Fibroblast of lung (primary cell): ENCODE measurements at regions not wholly inside any gene's neighbourhood (a gene's known extent, or its start where the extent isn't known, plus 50 kb on each side); places are given as distances from the start of the nearest gene placed in this dataset.

Experiments used
- DNase-seq, 2 donors: peaks; one replicate each; pipeline versions ENCODE4 v3.0.0 to v3.0.0-alpha.2; 2010; ENCODE audit warnings: low read depth in 2 of 2
- H2AFZ ChIP-seq: 2 replicates; pipeline ENCODE4 v1.5.1; 2012; ENCODE audit warnings: low read length, control low read depth, inconsistent platforms
- H3K27ac ChIP-seq: 2 replicates; pipeline ENCODE4 v1.5.1; 2011; ENCODE audit warnings: low read length, control low read depth; ENCODE audit not compliant: insufficient read depth
- H3K27me3 ChIP-seq: 2 replicates; pipeline ENCODE4 v1.5.1; 2011; ENCODE audit warnings: mild to moderate bottlenecking, low read length; ENCODE audit not compliant: control insufficient read depth, insufficient read depth
- H3K36me3 ChIP-seq: 2 replicates; pipeline ENCODE4 v1.5.1; 2011; ENCODE audit warnings: low read length; ENCODE audit not compliant: control insufficient read depth, insufficient read depth
- H3K4me1 ChIP-seq: 2 replicates; pipeline ENCODE4 v1.5.1; 2011; ENCODE audit warnings: low read length; ENCODE audit not compliant: control insufficient read depth, insufficient read depth; ENCODE audit errors: extremely low read depth
- H3K4me2 ChIP-seq: 2 replicates; pipeline ENCODE4 v1.5.1; 2011; ENCODE audit warnings: low read length, control low read depth; ENCODE audit not compliant: insufficient read depth; ENCODE audit errors: extremely low read depth
- H3K4me3 ChIP-seq, 4 experiments: fragments of 200-600 bp in 1 of 4; sonication (generic) in 1 of 4; replicated peaks in 1 of 4; 2 replicates each; pipeline ENCODE4 v1.5.1; 2011 to 2016; ENCODE audit warnings: low read length in 4 of 4, low read depth in 3 of 4, mild to moderate bottlenecking in 3 of 4, control low read depth in 2 of 4, inconsistent platforms in 1 of 4, mixed read lengths in 1 of 4; ENCODE audit not compliant: insufficient read depth in 1 of 4; ENCODE audit errors: control extremely low read depth in 1 of 4
- H3K79me2 ChIP-seq: 2 replicates; pipeline ENCODE4 v1.5.1; 2012; ENCODE audit warnings: mild to moderate bottlenecking, low read length, inconsistent platforms; ENCODE audit not compliant: control insufficient read depth, insufficient read depth
- H3K9ac ChIP-seq: 2 replicates; pipeline ENCODE4 v1.5.1; 2011; ENCODE audit warnings: mild to moderate bottlenecking, low read length, control low read depth; ENCODE audit not compliant: insufficient read depth
- H3K9me3 ChIP-seq: 2 replicates; pipeline ENCODE4 v1.5.1; 2012; ENCODE audit warnings: low read depth, low read length; ENCODE audit not compliant: control insufficient read depth, insufficient read depth
- H4K20me1 ChIP-seq: 2 replicates; pipeline ENCODE4 v1.5.1; 2011; ENCODE audit warnings: low read length; ENCODE audit not compliant: control insufficient read depth, insufficient read depth; ENCODE audit errors: extremely low read depth
- CTCF ChIP-seq, 2 donors: IDR thresholded peaks in 1 of 2; conservative IDR thresholded peaks in 1 of 2; 1 replicate in 1 of 2; 2 replicates in 1 of 2; pipeline ENCODE4 v1.5.1; 2011 to 2012; ENCODE audit warnings: low read length in 2 of 2, control low read depth in 1 of 2, inconsistent platforms in 1 of 2, low read depth in 1 of 2, mild to moderate bottlenecking in 1 of 2
- EZH2 ChIP-seq: IDR thresholded peaks from 2 replicates; pipeline ENCODE4 v1.5.1; 2012; ENCODE audit warnings: low read length, control low read depth, mild to moderate bottlenecking; ENCODE audit errors: missing control alignments

GRCh38 chrX:45777366-45777765 is 576.7 kb upstream of the DIPK2B start:
- Histone ChIP-seq H4K20me1 (no peaks in the 10 kb centered on the region), H3K79me2 (peaks cover 90% of the 10 kb centered on the region), H3K4me3 (no peak overlapping the region), H3K4me1 (peaks cover 6% of the 10 kb centered on the region), H3K36me3 (no peaks in the 10 kb centered on the region), H3K27me3 (no peaks in the 10 kb centered on the region), H3K9me3 (no peaks in the 10 kb centered on the region), H3K9ac (no peak overlapping the region), H3K27ac (no peak overlapping the region), H3K4me2 (no peak overlapping the region), H2AFZ (no peak overlapping the region)
- no peak for TF ChIP-seq CTCF (conservative IDR thresholded peaks at IDR 0.05 in 1 of 2, IDR thresholded peaks at IDR 0.05 in 1 of 2; ENCODE audit: low read depth in 1 of 2, low read length in 2 of 2)
- TF ChIP-seq EZH2: no peak
- no peak for DNase-seq

- peaks cover 85% of the 10 kb centered on the region for H3K79me2 ChIP-seq
- DNase-seq: peak; percentile 65 to 86
- H2AFZ ChIP-seq: no peak overlapping the region
- TF ChIP-seq CTCF (conservative IDR thresholded peaks at IDR 0.05 in 1 of 2, IDR thresholded peaks at IDR 0.05 in 1 of 2; ENCODE audit: low read depth in 1 of 2, low read length in 2 of 2) (no peak), EZH2 (no peak)
- H3K9ac ChIP-seq: no peak overlapping the region
- peaks cover 8% of the 10 kb centered on the region for H3K4me1 ChIP-seq
- peak overlapping the region in 2 of 4 experiments; percentile 31 to 37 for H3K4me3 ChIP-seq
- no peaks in the 10 kb centered on the region for H3K9me3 ChIP-seq
- H3K27me3 ChIP-seq: no peaks in the 10 kb centered on the region
- peak overlapping the region; percentile 38 for H3K27ac ChIP-seq
- peak overlapping the region; percentile 17 for H3K4me2 ChIP-seq
- no peaks in the 10 kb centered on the region for H3K36me3 ChIP-seq
- no peaks in the 10 kb centered on the region for H4K20me1 ChIP-seq
Measured at GRCh38 chrX:45775468-45775867, 574.8 kb upstream of the DIPK2B start.

GRCh38 chrX:45774961-45775360 is 574.3 kb upstream of the DIPK2B start:
- H3K4me1 ChIP-seq: peaks cover 8% of the 10 kb centered on the region
- DNase-seq: peak; percentile 76 to 88

More at GRCh38 chrX:45774961-45775360, 574.3 kb upstream of the DIPK2B start:
- Histone ChIP-seq H3K27me3 (no peaks in the 10 kb centered on the region), H2AFZ (no peak overlapping the region), H3K36me3 (no peaks in the 10 kb centered on the region), H3K9me3 (no peaks in the 10 kb centered on the region), H3K27ac (no peak overlapping the region), H3K9ac (no peak overlapping the region), H3K79me2 (peaks cover 84% of the 10 kb centered on the region), H4K20me1 (no peaks in the 10 kb centered on the region), H3K4me2 (peak overlapping the region; percentile 17), H3K4me3 (peak overlapping the region in 2 of 4 experiments; percentile 31 to 37)
- TF ChIP-seq CTCF (conservative IDR thresholded peaks at IDR 0.05 in 1 of 2, IDR thresholded peaks at IDR 0.05 in 1 of 2; ENCODE audit: low read depth in 1 of 2, low read length in 2 of 2) (no peak), EZH2 (no peak)
